Thoracic aorta (tissue), 2 donors: ENCODE measurements at regions not wholly inside any gene's neighbourhood (a gene's known extent, or its start where the extent isn't known, plus 50 kb on each side); places are given as distances from the start of the nearest gene placed in this dataset.
"Not testable (repeated sequence)": the region's sequence is repeated elsewhere in the genome, so short reads cannot be mapped to it uniquely, and the experiment has no call there.

Source experiments
- ATAC-seq: fragments of 150-250 bp; one replicate; pipeline ENCODE4 v1.8.0; 2017; ENCODE audit warnings: low read depth; ENCODE audit not compliant: insufficient number of reproducible peaks, low FRiP score
- DNase-seq: peaks from one replicate; pipeline ENCODE4 v3.0.0-alpha.2; 2020; ENCODE audit warnings: low spot score
- H3K27ac ChIP-seq, 2 donors: fragments of 200-600 bp; sonication (generic); 1 replicate in 1 of 2; 2 replicates in 1 of 2; pipeline ENCODE4 v1.5.1; 2016; ENCODE audit warnings: mild to moderate bottlenecking in 2 of 2, moderate library complexity in 2 of 2
- H3K27me3 ChIP-seq: fragments of 200-600 bp; sonication (generic); replicated peaks from 2 replicates; pipeline ENCODE4 v1.6.0; 2016; ENCODE audit warnings: mild to moderate bottlenecking; ENCODE audit not compliant: insufficient read depth
- H3K36me3 ChIP-seq: fragments of 200-600 bp; sonication (generic); one replicate; pipeline ENCODE4 v1.5.1; 2016
- H3K4me1 ChIP-seq, 2 donors: fragments of 200-600 bp; sonication (generic); 1 replicate in 1 of 2; 2 replicates in 1 of 2; pipeline versions ENCODE4 v1.5.1 to v1.6.0; 2016; ENCODE audit warnings: low read depth in 2 of 2, mild to moderate bottlenecking in 1 of 2; ENCODE audit not compliant: control insufficient read depth in 1 of 2
- H3K4me3 ChIP-seq: fragments of 200-600 bp; sonication (generic); 2 replicates; pipeline ENCODE4 v1.5.1; 2016; ENCODE audit warnings: mild to moderate bottlenecking
- H3K9me3 ChIP-seq: fragments of 200-600 bp; sonication (generic); 2 replicates; pipeline ENCODE4 v1.5.1; 2016
- TF ChIP-seq, protein P1 (sequence below): fragments of 200-600 bp; sonication (generic); IDR thresholded peaks from one replicate; pipeline ENCODE4 v1.5.1; 2019; ENCODE audit warnings: antibody characterized with exemption

- ATAC-seq (no peak), DNase-seq (no peak)
- Histone ChIP-seq H3K36me3 (no peaks in the 10 kb centered on the region), H3K4me3 (no peak overlapping the region), H3K4me1 (no peaks in the 10 kb centered on the region), H3K9me3 (no peaks in the 10 kb centered on the region), H3K27ac (no peak overlapping the region), H3K27me3 (no peaks in the 10 kb centered on the region)
- TF ChIP-seq, protein P1, sequence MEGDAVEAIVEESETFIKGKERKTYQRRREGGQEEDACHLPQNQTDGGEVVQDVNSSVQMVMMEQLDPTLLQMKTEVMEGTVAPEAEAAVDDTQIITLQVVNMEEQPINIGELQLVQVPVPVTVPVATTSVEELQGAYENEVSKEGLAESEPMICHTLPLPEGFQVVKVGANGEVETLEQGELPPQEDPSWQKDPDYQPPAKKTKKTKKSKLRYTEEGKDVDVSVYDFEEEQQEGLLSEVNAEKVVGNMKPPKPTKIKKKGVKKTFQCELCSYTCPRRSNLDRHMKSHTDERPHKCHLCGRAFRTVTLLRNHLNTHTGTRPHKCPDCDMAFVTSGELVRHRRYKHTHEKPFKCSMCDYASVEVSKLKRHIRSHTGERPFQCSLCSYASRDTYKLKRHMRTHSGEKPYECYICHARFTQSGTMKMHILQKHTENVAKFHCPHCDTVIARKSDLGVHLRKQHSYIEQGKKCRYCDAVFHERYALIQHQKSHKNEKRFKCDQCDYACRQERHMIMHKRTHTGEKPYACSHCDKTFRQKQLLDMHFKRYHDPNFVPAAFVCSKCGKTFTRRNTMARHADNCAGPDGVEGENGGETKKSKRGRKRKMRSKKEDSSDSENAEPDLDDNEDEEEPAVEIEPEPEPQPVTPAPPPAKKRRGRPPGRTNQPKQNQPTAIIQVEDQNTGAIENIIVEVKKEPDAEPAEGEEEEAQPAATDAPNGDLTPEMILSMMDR = no peak
These were observed 231.6 kb upstream of the CWC22 start for GRCh38 chr2:180238729-180239128.

DNA sequence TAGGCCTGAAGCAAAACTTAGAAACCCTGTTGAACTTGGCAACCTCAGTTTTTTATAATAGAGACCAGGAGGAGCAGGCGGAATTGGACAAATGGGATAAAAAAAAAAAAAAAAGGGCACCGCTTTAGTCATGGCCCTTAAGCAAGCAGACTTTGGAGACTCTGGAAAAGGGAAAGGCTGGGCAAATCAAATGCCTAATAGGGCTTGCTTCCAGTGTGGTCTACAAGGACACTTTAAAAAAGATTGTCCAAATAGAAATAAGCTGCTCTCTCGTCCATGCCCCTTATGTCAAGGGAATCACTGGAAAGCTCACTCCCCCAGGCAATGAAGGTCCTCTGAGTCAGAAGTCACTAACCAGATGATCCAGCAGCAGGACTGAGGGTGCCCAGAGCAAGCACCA is 229.0 kb upstream of the CWC22 start:
- not testable (repeated sequence) for H3K27ac ChIP-seq, H3K36me3 ChIP-seq, H3K27me3 ChIP-seq, ATAC-seq, H3K9me3 ChIP-seq, DNase-seq, H3K4me1 ChIP-seq, H3K4me3 ChIP-seq

GRCh38 chr2:180235506-180235905 is 228.4 kb upstream of the CWC22 start:
- not testable (repeated sequence) for H3K36me3 ChIP-seq, H3K27ac ChIP-seq, DNase-seq

GRCh38 chr2:180234991-180235390 is 227.9 kb upstream of the CWC22 start:
- not testable (repeated sequence) for H3K27me3 ChIP-seq, H3K4me3 ChIP-seq, DNase-seq, H3K36me3 ChIP-seq, H3K9me3 ChIP-seq, ATAC-seq, H3K27ac ChIP-seq, H3K4me1 ChIP-seq

More at GRCh38 chr2:180235506-180235905, 228.4 kb upstream of the CWC22 start:
- H3K27me3 ChIP-seq, H3K4me1 ChIP-seq, H3K9me3 ChIP-seq, H3K4me3 ChIP-seq, ATAC-seq: not testable (repeated sequence)

DNA sequence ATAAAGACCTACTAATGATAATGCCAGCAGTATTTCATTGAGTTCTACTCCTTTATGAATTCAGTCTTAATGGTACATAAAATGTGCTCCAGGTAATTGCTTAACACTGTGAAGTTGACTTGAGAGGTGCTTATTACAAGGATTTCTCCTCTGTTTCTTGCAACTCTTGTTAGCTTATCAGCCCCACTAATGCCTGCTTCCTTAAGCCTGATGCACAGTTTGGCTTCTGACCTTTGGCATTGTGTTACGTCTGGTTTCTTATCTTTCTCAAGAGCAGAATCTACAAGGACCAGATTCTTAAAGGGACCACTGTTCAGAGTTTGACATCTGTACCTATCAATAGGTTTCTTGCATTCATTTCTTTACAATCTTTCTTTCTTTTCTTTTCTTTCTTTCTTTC is 223.9 kb upstream of the CWC22 start:
- Histone ChIP-seq H3K36me3 (no peaks in the 10 kb centered on the region), H3K9me3 (no peaks in the 10 kb centered on the region), H3K4me1 (no peaks in the 10 kb centered on the region), H3K27ac (no peak overlapping the region), H3K27me3 (no peaks in the 10 kb centered on the region), H3K4me3 (no peak overlapping the region)
- DNase-seq (no peak), ATAC-seq (no peak)
- TF ChIP-seq, protein P1 = no peak

GRCh38 chr2:180227461-180227860 is 220.4 kb upstream of the CWC22 start:
- Histone ChIP-seq H3K36me3 (no peaks in the 10 kb centered on the region), H3K9me3 (no peaks in the 10 kb centered on the region), H3K4me3 (no peak overlapping the region), H3K4me1 (no peaks in the 10 kb centered on the region), H3K27ac (no peak overlapping the region), H3K27me3 (no peaks in the 10 kb centered on the region)
- TF ChIP-seq, protein P1 = no peak
- DNase-seq = no peak
- ATAC-seq = no peak

DNA sequence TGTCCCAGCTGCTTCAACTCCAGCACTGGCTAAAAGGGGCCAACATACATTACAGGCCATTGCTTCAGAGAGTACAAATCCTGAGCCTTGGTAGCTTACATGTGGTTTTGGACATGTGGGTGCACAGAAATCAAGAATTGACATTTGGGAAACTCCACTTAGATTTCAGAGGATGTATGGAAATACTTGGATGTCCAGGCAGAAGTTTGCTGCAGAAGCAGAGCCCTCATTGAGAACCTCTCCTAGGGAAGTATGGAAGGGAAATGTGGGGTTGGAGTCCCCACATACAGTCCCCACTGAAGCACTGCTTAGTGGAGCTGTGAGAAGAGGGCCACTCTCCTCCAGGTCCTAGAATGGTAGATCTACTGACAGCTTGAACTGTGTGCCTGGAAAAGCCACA is 218.0 kb upstream of the CWC22 start:
- H3K4me3 ChIP-seq = no peak overlapping the region
- ATAC-seq (no peak), DNase-seq (no peak)
- H3K9me3 ChIP-seq = no peaks in the 10 kb centered on the region
- H3K27me3 ChIP-seq = no peaks in the 10 kb centered on the region
- H3K27ac ChIP-seq = no peak overlapping the region
- no peaks in the 10 kb centered on the region for H3K4me1 ChIP-seq
- H3K36me3 ChIP-seq = no peaks in the 10 kb centered on the region
- TF ChIP-seq, protein P1 = no peak
